ENCODE measurements at regions not wholly inside any gene's neighbourhood (a gene's known extent, or its start where the extent isn't known, plus 50 kb on each side); places are given as distances from the start of the nearest gene placed in this dataset.

DNA sequence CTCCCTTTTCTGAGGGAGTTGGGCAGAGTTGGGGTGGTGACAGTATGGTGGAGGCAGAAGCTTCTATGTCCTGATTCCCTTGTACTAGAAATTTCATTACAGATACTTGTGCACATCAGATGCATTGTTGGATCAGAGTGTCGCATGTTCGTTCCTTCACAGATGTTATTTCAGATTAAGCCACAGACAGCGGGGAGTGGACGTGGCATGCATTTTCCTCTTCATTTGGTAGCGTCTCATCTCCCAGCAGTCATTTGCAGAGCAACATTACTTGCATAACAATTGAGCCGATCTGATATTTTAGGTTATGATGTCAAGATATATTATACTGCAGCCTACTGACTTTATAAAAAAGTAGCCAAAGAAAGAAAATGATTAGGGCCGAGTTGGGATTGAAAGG, 261.6 kb upstream of the SASH1 start:
- Histone ChIP-seq H3K4me1 (ENCODE audit: insufficient read depth, low read length) (no peaks in the 10 kb centered on the region), H3K4me3 (ENCODE audit: low read length) (no peak overlapping the region), H3K9me3 (ENCODE audit: low read length) (no peaks in the 10 kb centered on the region), H3K27ac (ENCODE audit: low read depth, low read length) (no peak overlapping the region), H3K27me3 (ENCODE audit: insufficient read depth, low read length, poor library complexity, severe bottlenecking) (no peaks in the 10 kb centered on the region), H3K36me3 (ENCODE audit: insufficient read depth, low read length) (no peaks in the 10 kb centered on the region)
- H3K36me3 Mint-ChIP-seq, result no peaks in the 10 kb centered on the region
- H3K9me3 Mint-ChIP-seq, result peaks cover 0 to 3% (median 0%) of the 10 kb centered on the region in 5 donors
- CTCF ChIA-PET, result no interaction called here
- peaks cover 4 to 5% of the 10 kb centered on the region in 2 donors for H3K27me3 Mint-ChIP-seq
- no peaks in the 10 kb centered on the region for H3K4me1 Mint-ChIP-seq
- no peak overlapping the region for H3K27ac Mint-ChIP-seq
- no peak for DNase-seq
- POLR2A ChIA-PET, result no interaction called here
- H3K4me3 Mint-ChIP-seq, result no peak overlapping the region

DNA sequence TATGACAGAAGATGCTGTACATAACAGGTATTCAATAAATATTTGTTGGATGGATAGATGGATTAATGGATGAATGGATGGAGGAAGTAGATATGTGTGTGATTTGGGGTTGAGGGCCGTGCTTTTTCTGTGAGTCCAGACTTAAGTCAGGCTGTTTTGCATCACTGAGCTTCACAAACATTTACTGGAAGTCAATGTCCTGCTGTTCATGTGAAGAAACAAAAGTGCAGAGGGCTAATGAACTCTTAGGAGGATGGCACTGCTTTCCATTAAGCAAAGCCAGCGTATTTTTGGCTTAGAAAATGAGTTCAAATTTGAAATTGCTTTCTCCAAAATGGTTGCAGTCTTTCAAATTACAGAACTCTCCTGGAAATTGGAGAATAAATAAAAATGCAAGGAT, 260.6 kb upstream of the SASH1 start:
- peaks cover 0 to 3% (median 0%) of the 10 kb centered on the region in 5 donors for H3K9me3 Mint-ChIP-seq
- H3K27ac Mint-ChIP-seq, result no peak overlapping the region
- H3K27me3 ChIP-seq (ENCODE audit: insufficient read depth, low read length, poor library complexity, severe bottlenecking), result no peaks in the 10 kb centered on the region
- CTCF ChIA-PET, result no interaction called here
- no peaks in the 10 kb centered on the region for H3K36me3 ChIP-seq (ENCODE audit: insufficient read depth, low read length)
- no peaks in the 10 kb centered on the region for H3K4me1 ChIP-seq (ENCODE audit: insufficient read depth, low read length)
- H3K9me3 ChIP-seq (ENCODE audit: low read length), result no peaks in the 10 kb centered on the region
- H3K27me3 Mint-ChIP-seq, result peaks cover 1 to 5% of the 10 kb centered on the region in 2 donors
- POLR2A ChIA-PET, result no interaction called here
- DNase-seq, result no peak
- H3K4me1 Mint-ChIP-seq, result no peaks in the 10 kb centered on the region
- no peak overlapping the region for H3K4me3 ChIP-seq (ENCODE audit: low read length)
- H3K36me3 Mint-ChIP-seq, result no peaks in the 10 kb centered on the region
- no peak overlapping the region for H3K4me3 Mint-ChIP-seq
- H3K27ac ChIP-seq (ENCODE audit: low read depth, low read length), result no peak overlapping the region

DNA sequence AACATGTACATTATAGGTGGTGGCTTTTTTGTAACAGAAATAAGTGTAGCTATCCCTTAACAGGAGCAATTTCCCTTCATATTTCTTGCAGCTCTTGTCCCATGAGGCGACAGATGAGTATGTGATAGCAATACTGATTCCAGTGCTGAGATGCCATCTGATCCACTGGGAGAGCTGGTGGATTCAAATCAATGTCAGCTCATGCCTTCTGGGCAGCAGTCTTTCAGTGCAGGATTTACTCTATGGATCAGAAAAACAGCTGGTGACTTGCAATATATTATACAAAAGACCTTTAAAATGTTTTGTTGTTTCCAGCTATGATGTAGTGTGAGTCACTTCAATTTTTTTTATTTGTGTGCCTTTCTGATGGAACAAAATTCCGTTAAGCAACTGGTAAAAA, 259.9 kb upstream of the SASH1 start:
- H3K27ac Mint-ChIP-seq, result no peak overlapping the region
- no peak for DNase-seq
- no peaks in the 10 kb centered on the region for H3K36me3 Mint-ChIP-seq
- H3K27ac ChIP-seq (ENCODE audit: low read depth, low read length), result no peak overlapping the region
- ChIA-PET CTCF (no interaction called here), POLR2A (no interaction called here)
- H3K27me3 Mint-ChIP-seq, result peaks cover 1 to 5% of the 10 kb centered on the region in 2 donors
- H3K4me1 ChIP-seq (ENCODE audit: insufficient read depth, low read length), result no peaks in the 10 kb centered on the region
- H3K36me3 ChIP-seq (ENCODE audit: insufficient read depth, low read length), result no peaks in the 10 kb centered on the region
- no peaks in the 10 kb centered on the region for H3K27me3 ChIP-seq (ENCODE audit: insufficient read depth, low read length, poor library complexity, severe bottlenecking)
- no peaks in the 10 kb centered on the region for H3K9me3 ChIP-seq (ENCODE audit: low read length)
- H3K9me3 Mint-ChIP-seq, result peaks cover 0 to 3% (median 0%) of the 10 kb centered on the region in 5 donors
- H3K4me1 Mint-ChIP-seq, result no peaks in the 10 kb centered on the region
- H3K4me3 Mint-ChIP-seq, result no peak overlapping the region
- no peak overlapping the region for H3K4me3 ChIP-seq (ENCODE audit: low read length)

DNA sequence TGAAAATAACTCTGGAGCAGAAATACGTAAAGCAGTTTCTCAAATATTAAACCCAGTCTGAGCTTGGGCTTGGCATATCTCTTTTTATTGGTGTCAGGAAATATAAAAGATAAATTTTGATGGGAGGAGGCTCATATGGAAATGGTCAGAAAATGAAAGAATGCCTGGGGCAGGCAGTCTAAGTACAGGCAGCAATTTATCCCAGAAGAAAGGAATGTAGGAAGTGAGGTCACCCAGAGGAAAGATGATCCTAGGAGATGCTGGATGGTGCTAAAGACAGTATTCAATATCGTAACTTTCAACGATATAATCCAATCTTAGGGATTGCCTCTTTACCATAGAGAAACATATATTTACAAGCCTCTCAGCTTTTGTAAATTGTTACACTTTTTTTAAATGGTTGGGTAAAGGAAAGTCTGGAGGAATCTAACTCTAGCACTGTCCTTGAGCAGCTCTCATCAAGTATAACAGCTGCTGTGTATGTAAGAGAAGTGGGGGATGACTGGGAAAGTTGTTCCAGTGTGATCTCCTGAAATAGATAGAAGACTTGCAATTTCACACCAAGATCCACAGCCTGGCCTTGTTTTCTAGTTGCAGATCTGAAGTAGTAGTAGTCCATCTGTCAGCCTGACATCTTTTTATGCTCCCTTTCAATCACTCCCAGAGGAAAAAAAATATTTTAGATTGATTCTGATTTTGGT, 256.9 kb upstream of the SASH1 start:
- ChIA-PET POLR2A (no interaction called here), CTCF (no interaction called here)
- Histone ChIP-seq H3K9me3 (ENCODE audit: low read length) (no peaks in the 10 kb centered on the region), H3K27ac (ENCODE audit: low read depth, low read length) (no peak overlapping the region), H3K4me1 (ENCODE audit: insufficient read depth, low read length) (no peaks in the 10 kb centered on the region), H3K4me3 (ENCODE audit: low read length) (no peak overlapping the region), H3K36me3 (ENCODE audit: insufficient read depth, low read length) (no peaks in the 10 kb centered on the region), H3K27me3 (ENCODE audit: insufficient read depth, low read length, poor library complexity, severe bottlenecking) (no peaks in the 10 kb centered on the region)
- Mint-ChIP-seq H3K9me3 (peaks cover 0 to 9% (median 5%) of the 10 kb centered on the region in 5 donors), H3K4me3 (no peak overlapping the region), H3K36me3 (no peaks in the 10 kb centered on the region), H3K4me1 (no peaks in the 10 kb centered on the region), H3K27me3 (no peaks in the 10 kb centered on the region), H3K27ac (no peak overlapping the region)
- DNase-seq, result no peak

DNA sequence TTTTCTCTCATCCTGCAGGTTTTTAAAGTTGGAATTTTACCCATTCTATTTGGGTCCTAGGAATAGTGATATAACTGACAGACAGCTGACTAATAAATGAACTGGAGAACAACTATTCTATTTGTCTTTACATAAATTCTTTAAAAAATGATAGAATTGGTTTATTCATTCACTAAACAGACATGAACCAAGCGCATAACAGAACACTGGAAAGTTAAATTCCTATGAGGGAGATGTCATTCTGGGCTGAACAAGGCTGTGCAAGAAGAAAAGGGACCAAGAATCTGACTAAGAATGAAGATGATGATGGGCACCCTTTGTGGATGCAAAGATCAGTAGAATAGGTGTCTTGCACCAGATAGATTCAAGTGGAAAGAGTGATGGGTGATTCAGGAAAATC, 256.3 kb upstream of the SASH1 start:
- Histone ChIP-seq H3K4me3 (ENCODE audit: low read length) (no peak overlapping the region), H3K27me3 (ENCODE audit: insufficient read depth, low read length, poor library complexity, severe bottlenecking) (no peaks in the 10 kb centered on the region), H3K36me3 (ENCODE audit: insufficient read depth, low read length) (no peaks in the 10 kb centered on the region), H3K27ac (ENCODE audit: low read depth, low read length) (no peak overlapping the region), H3K9me3 (ENCODE audit: low read length) (no peaks in the 10 kb centered on the region), H3K4me1 (ENCODE audit: insufficient read depth, low read length) (no peaks in the 10 kb centered on the region)
- no peak overlapping the region for H3K27ac Mint-ChIP-seq
- no peak for DNase-seq
- peaks cover 6 to 10% (median 9%) of the 10 kb centered on the region in 5 donors for H3K9me3 Mint-ChIP-seq
- no peaks in the 10 kb centered on the region for H3K27me3 Mint-ChIP-seq
- H3K4me1 Mint-ChIP-seq, result no peaks in the 10 kb centered on the region
- no peak overlapping the region for H3K4me3 Mint-ChIP-seq
- no peaks in the 10 kb centered on the region for H3K36me3 Mint-ChIP-seq
- CTCF ChIA-PET, result no interaction called here
- POLR2A ChIA-PET, result no interaction called here

DNA sequence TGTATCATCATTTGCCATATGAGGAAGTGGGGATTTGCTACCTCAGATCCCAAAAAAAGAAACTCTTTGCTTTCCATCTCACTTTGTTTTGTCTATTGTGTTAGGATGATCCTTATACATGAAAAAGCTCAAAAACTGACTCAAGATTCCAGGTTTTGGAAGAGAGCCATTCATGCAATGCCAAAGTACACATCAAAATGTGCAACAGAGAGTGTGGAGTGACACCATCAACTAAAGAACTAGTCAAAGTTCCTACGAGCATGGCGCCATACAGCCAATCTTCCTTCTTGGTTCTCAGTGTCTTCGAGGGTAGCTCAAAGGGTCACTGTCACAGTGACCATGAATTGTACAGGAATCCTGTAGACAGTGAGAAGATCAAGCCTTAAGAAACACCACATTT, 255.8 kb upstream of the SASH1 start:
- H3K9me3 ChIP-seq (ENCODE audit: low read length), result no peaks in the 10 kb centered on the region
- no peak overlapping the region for H3K4me3 ChIP-seq (ENCODE audit: low read length)
- no peaks in the 10 kb centered on the region for H3K36me3 ChIP-seq (ENCODE audit: insufficient read depth, low read length)
- no peak for DNase-seq
- Mint-ChIP-seq H3K4me1 (no peaks in the 10 kb centered on the region), H3K27ac (no peak overlapping the region), H3K4me3 (no peak overlapping the region), H3K27me3 (no peaks in the 10 kb centered on the region), H3K36me3 (no peaks in the 10 kb centered on the region), H3K9me3 (peaks cover 7 to 12% (median 9%) of the 10 kb centered on the region in 5 donors)
- ChIA-PET CTCF (no interaction called here), POLR2A (no interaction called here)
- H3K27me3 ChIP-seq (ENCODE audit: insufficient read depth, low read length, poor library complexity, severe bottlenecking), result no peaks in the 10 kb centered on the region
- H3K27ac ChIP-seq (ENCODE audit: low read depth, low read length), result no peak overlapping the region
- no peaks in the 10 kb centered on the region for H3K4me1 ChIP-seq (ENCODE audit: insufficient read depth, low read length)

DNA sequence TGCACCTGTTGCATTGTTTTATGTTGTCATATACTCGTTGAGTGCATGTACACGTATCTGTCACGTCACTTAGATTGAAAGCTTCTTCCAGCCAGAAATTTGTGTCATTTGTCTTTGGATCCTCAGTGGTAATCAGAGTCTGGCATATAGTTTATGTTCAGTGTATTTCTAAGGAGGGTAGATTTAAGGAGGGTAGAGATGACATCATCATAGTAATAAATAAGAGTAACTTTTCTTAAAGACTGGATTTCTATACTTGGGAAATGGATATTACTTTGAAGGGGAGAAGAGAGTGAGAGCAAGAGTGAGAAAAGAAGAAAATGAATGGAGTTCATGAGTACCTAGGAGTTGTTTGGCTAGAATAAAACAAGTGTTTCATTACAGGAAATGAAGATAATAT, 255.0 kb upstream of the SASH1 start:
- Histone ChIP-seq H3K4me3 (ENCODE audit: low read length) (no peak overlapping the region), H3K27ac (ENCODE audit: low read depth, low read length) (no peak overlapping the region), H3K4me1 (ENCODE audit: insufficient read depth, low read length) (no peaks in the 10 kb centered on the region), H3K27me3 (ENCODE audit: insufficient read depth, low read length, poor library complexity, severe bottlenecking) (no peaks in the 10 kb centered on the region), H3K36me3 (ENCODE audit: insufficient read depth, low read length) (no peaks in the 10 kb centered on the region), H3K9me3 (ENCODE audit: low read length) (no peaks in the 10 kb centered on the region)
- Mint-ChIP-seq H3K4me1 (no peaks in the 10 kb centered on the region), H3K36me3 (no peaks in the 10 kb centered on the region), H3K9me3 (peaks cover 8 to 14% (median 11%) of the 10 kb centered on the region in 5 donors), H3K27me3 (no peaks in the 10 kb centered on the region), H3K27ac (no peak overlapping the region), H3K4me3 (no peak overlapping the region)
- POLR2A ChIA-PET, result no interaction called here
- no peak for DNase-seq
- CTCF ChIA-PET, result no interaction called here

DNA sequence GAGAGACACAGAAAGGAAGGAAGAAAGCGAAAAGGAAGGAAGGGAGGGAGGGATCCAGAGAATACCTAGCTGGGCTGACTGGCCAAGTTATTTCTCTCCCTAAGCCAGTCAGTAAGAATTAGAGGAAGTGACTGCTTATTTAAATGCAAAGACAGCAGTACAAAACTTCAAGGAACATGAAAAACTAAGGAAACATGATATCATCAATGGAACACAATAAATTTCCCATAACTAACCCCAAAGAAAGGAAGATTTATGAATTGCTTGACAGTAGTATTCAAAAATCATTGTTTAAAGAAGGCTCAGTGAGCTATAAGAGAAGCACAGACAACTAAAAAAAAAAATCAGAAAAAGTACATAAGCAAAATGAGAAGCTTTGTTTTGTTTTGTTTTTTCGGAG, 252.3 kb upstream of the SASH1 start:
- no peak overlapping the region for H3K27ac ChIP-seq (ENCODE audit: low read depth, low read length)
- Mint-ChIP-seq H3K36me3 (no peaks in the 10 kb centered on the region), H3K27ac (peak overlapping the region in 1 of 8 donors; percentile 84), H3K27me3 (no peaks in the 10 kb centered on the region), H3K4me3 (no peak overlapping the region), H3K9me3 (peaks cover 11 to 19% (median 11%) of the 10 kb centered on the region in 5 donors), H3K4me1 (no peaks in the 10 kb centered on the region)
- H3K36me3 ChIP-seq (ENCODE audit: insufficient read depth, low read length), result no peaks in the 10 kb centered on the region
- no peaks in the 10 kb centered on the region for H3K27me3 ChIP-seq (ENCODE audit: insufficient read depth, low read length, poor library complexity, severe bottlenecking)
- no peaks in the 10 kb centered on the region for H3K9me3 ChIP-seq (ENCODE audit: low read length)
- POLR2A ChIA-PET, result no interaction called here
- DNase-seq, result no peak
- H3K4me3 ChIP-seq (ENCODE audit: low read length), result no peak overlapping the region
- H3K4me1 ChIP-seq (ENCODE audit: insufficient read depth, low read length), result no peaks in the 10 kb centered on the region
- CTCF ChIA-PET, result no interaction called here

DNA sequence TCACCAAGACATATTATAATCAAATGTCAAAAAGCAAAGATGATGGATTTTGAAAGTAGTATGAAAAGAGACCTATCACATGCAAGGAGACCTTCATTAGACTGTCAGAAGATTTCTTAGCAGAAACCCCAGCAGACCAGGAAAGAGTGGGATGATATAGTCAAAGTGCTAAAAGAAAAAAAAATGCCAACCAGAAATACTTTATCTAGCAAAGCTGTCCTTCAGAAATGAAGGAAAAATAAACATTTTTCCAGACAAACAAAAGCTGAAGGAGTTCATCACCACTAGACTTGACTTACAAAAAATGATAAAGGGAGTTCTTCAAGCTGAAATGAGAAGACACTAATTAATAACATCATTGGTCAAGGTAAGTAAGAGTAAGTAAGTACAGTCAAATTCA, 251.2 kb upstream of the SASH1 start:
- DNase-seq, result no peak
- Mint-ChIP-seq H3K27ac (no peak overlapping the region), H3K9me3 (peaks cover 11 to 19% (median 11%) of the 10 kb centered on the region in 5 donors), H3K36me3 (no peaks in the 10 kb centered on the region), H3K4me1 (no peaks in the 10 kb centered on the region), H3K4me3 (no peak overlapping the region), H3K27me3 (no peaks in the 10 kb centered on the region)
- H3K27me3 ChIP-seq (ENCODE audit: insufficient read depth, low read length, poor library complexity, severe bottlenecking), result no peaks in the 10 kb centered on the region
- H3K4me3 ChIP-seq (ENCODE audit: low read length), result no peak overlapping the region
- no peaks in the 10 kb centered on the region for H3K9me3 ChIP-seq (ENCODE audit: low read length)
- ChIA-PET POLR2A (no interaction called here), CTCF (no interaction called here)
- no peaks in the 10 kb centered on the region for H3K36me3 ChIP-seq (ENCODE audit: insufficient read depth, low read length)
- no peaks in the 10 kb centered on the region for H3K4me1 ChIP-seq (ENCODE audit: insufficient read depth, low read length)
- H3K27ac ChIP-seq (ENCODE audit: low read depth, low read length), result no peak overlapping the region

All from CD8-positive, alpha-beta memory T cell (primary cell).